ENCODE measurements at regions not wholly inside any gene's neighbourhood (a gene's known extent, or its start where the extent isn't known, plus 50 kb on each side); places are given as distances from the start of the nearest gene placed in this dataset.
"Not testable (repeated sequence)": the region's sequence is repeated elsewhere in the genome, so short reads cannot be mapped to it uniquely, and the experiment has no call there.

GRCh38 chr16:55062442-55062841 is 131.8 kb downstream of the IRX5 start:
- DNase-seq (no peak), ATAC-seq (no peak)
- Histone ChIP-seq H3K9me3 (no peaks in the 10 kb centered on the region), H3K36me3 (ENCODE audit: low read depth) (no peaks in the 10 kb centered on the region), H3K4me1 (ENCODE audit: low read depth) (no peaks in the 10 kb centered on the region), H3K4me3 (no peak overlapping the region)
- TF ChIP-seq CTCF (IDR thresholded peaks at IDR 0.05), result no peak
- intact Hi-C loops (cut with DNase I, micrococcal nuclease), result no loop called here

- no peaks in the 10 kb centered on the region for H3K4me1 ChIP-seq (ENCODE audit: low read depth)
- no peaks in the 10 kb centered on the region for H3K9me3 ChIP-seq
- no peak for TF ChIP-seq CTCF (IDR thresholded peaks at IDR 0.05)
- intact Hi-C loops (cut with DNase I, micrococcal nuclease), result no loop called here
- H3K36me3 ChIP-seq (ENCODE audit: low read depth), result no peaks in the 10 kb centered on the region
- DNase-seq, result no peak
- no peak overlapping the region for H3K4me3 ChIP-seq
- no peak for ATAC-seq
These were observed 142.3 kb downstream of the IRX5 start for GRCh38 chr16:55072976-55073375.

- DNase-seq, result no peak
- Histone ChIP-seq H3K36me3 (ENCODE audit: low read depth) (no peaks in the 10 kb centered on the region), H3K4me1 (ENCODE audit: low read depth) (no peaks in the 10 kb centered on the region), H3K9me3 (no peaks in the 10 kb centered on the region), H3K4me3 (no peak overlapping the region)
- no peak for ATAC-seq
- intact Hi-C loops (cut with DNase I, micrococcal nuclease), result no loop called here
- no peak for TF ChIP-seq CTCF (IDR thresholded peaks at IDR 0.05)
These were observed 143.2 kb downstream of the IRX5 start for GRCh38 chr16:55073830-55074229.

- intact Hi-C loops (cut with DNase I, micrococcal nuclease); H3K36me3 ChIP-seq (ENCODE audit: low read depth); H3K4me3 ChIP-seq; ATAC-seq; H3K4me1 ChIP-seq (ENCODE audit: low read depth); DNase-seq; H3K9me3 ChIP-seq: not testable (repeated sequence)
These were observed 144.5 kb downstream of the IRX5 start for GRCh38 chr16:55075208-55075607.

GRCh38 chr16:55076053-55076452 is 145.4 kb downstream of the IRX5 start:
- DNase-seq (no peak), ATAC-seq (no peak)
- no peak for TF ChIP-seq CTCF (IDR thresholded peaks at IDR 0.05)
- Histone ChIP-seq H3K4me1 (ENCODE audit: low read depth) (no peaks in the 10 kb centered on the region), H3K36me3 (ENCODE audit: low read depth) (no peaks in the 10 kb centered on the region), H3K4me3 (no peak overlapping the region), H3K9me3 (no peaks in the 10 kb centered on the region)
- intact Hi-C loops (cut with DNase I, micrococcal nuclease), result no loop called here

GRCh38 chr16:55077266-55077665 is 146.6 kb downstream of the IRX5 start:
- Histone ChIP-seq H3K9me3 (no peaks in the 10 kb centered on the region), H3K36me3 (ENCODE audit: low read depth) (no peaks in the 10 kb centered on the region), H3K4me1 (ENCODE audit: low read depth) (no peaks in the 10 kb centered on the region), H3K4me3 (no peak overlapping the region)
- ATAC-seq (no peak), DNase-seq (no peak)
- TF ChIP-seq CTCF (IDR thresholded peaks at IDR 0.05), result no peak
- intact Hi-C loops (cut with DNase I, micrococcal nuclease), result no loop called here
